ENCODE measurements at regions not wholly inside any gene's neighbourhood (a gene's known extent, or its start where the extent isn't known, plus 50 kb on each side); places are given as distances from the start of the nearest gene placed in this dataset.

- TF ChIP-seq CHD7 (IDR thresholded peaks at IDR 0.05; ENCODE audit: insufficient replicate concordance, low read length) (no peak), TAF1 (IDR thresholded peaks at IDR 0.05; ENCODE audit: low read depth, low read length) (no peak), GTF2F1 (IDR thresholded peaks at IDR 0.05; ENCODE audit: borderline replicate concordance, low read depth, low read length) (no peak), SIN3A (conservative IDR thresholded peaks at IDR 0.05 in 1 of 2, IDR thresholded peaks at IDR 0.05 in 1 of 2; ENCODE audit: low read depth in 1 of 2, low read length in 2 of 2) (no peak), FOSL1 (IDR thresholded peaks at IDR 0.05; ENCODE audit: insufficient read depth, low read depth, low read length) (no peak), BACH1 (IDR thresholded peaks at IDR 0.05; ENCODE audit: low read length) (no peak), NANOG (IDR thresholded peaks at IDR 0.05; ENCODE audit: insufficient read depth, low read depth, low read length, poor library complexity, severe bottlenecking) (no peak), BRCA1 (IDR thresholded peaks at IDR 0.05; ENCODE audit: low read depth, low read length) (no peak), SIRT6 (IDR thresholded peaks at IDR 0.05; ENCODE audit: low read length) (no peak), ASH2L (IDR thresholded peaks at IDR 0.05; ENCODE audit: low read length) (no peak)
These were observed 651.9 kb upstream of the PCDH7 start (continued) for GRCh38 chr4:30068234-30068633.
